ENCODE measurements at regions not wholly inside any gene's neighbourhood (a gene's known extent, or its start where the extent isn't known, plus 50 kb on each side); places are given as distances from the start of the nearest gene placed in this dataset.

DNA sequence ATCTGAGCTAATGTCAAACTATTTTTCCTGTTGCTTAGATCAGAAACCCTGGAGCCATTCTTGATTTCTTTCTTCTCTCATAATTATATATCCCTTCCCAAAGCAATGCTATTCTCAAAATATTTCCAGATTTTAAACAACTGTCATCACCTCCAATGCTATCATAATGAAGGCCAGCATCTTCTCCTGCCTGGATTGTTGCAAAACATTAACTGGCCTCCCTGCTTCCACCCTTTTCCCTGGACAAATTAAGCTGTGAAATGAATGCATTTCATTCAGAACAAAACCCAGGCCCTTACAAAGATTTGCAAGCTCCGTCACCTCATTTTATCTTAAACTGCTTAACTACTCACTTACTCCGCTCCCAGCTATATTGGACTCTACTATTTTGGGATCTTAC lies 535.3 kb upstream of the HS3ST5 start:
- TF ChIP-seq, protein P1, sequence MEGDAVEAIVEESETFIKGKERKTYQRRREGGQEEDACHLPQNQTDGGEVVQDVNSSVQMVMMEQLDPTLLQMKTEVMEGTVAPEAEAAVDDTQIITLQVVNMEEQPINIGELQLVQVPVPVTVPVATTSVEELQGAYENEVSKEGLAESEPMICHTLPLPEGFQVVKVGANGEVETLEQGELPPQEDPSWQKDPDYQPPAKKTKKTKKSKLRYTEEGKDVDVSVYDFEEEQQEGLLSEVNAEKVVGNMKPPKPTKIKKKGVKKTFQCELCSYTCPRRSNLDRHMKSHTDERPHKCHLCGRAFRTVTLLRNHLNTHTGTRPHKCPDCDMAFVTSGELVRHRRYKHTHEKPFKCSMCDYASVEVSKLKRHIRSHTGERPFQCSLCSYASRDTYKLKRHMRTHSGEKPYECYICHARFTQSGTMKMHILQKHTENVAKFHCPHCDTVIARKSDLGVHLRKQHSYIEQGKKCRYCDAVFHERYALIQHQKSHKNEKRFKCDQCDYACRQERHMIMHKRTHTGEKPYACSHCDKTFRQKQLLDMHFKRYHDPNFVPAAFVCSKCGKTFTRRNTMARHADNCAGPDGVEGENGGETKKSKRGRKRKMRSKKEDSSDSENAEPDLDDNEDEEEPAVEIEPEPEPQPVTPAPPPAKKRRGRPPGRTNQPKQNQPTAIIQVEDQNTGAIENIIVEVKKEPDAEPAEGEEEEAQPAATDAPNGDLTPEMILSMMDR (IDR thresholded peaks at IDR 0.05; ENCODE audit: control extremely low read depth in 1 of 3, insufficient read depth in 1 of 3, low read depth in 1 of 3, low read length in 3 of 3), result no peak
- TF ChIP-seq SP2 (IDR thresholded peaks at IDR 0.05; ENCODE audit: low read length) (no peak), RNF2 (IDR thresholded peaks at IDR 0.05; ENCODE audit: borderline replicate concordance, low read depth, low read length, missing control alignments, poor library complexity, severe bottlenecking) (no peak), POLR2A (IDR thresholded peaks at IDR 0.05; ENCODE audit: control extremely low read depth in 1 of 2, low read depth in 2 of 2, low read length in 2 of 2) (no peak), TBP (IDR thresholded peaks at IDR 0.05; ENCODE audit: low read depth, low read length) (no peak), MAX (IDR thresholded peaks at IDR 0.05) (no peak), CBX8 (IDR thresholded peaks at IDR 0.05; ENCODE audit: borderline replicate concordance, low read depth, low read length) (no peak), BRCA1 (IDR thresholded peaks at IDR 0.05; ENCODE audit: low read depth, low read length) (no peak), EZH2 (IDR thresholded peaks at IDR 0.05; ENCODE audit: low read depth, low read length, severe bottlenecking) (no peak), SIN3A (conservative IDR thresholded peaks at IDR 0.05 in 1 of 2, IDR thresholded peaks at IDR 0.05 in 1 of 2; ENCODE audit: low read depth in 1 of 2, low read length in 2 of 2) (no peak)
